SJCRH30 (cell line): ENCODE measurements at regions not wholly inside any gene's neighbourhood (a gene's known extent, or its start where the extent isn't known, plus 50 kb on each side); places are given as distances from the start of the nearest gene placed in this dataset.
"Not testable (repeated sequence)": the region's sequence is repeated elsewhere in the genome, so short reads cannot be mapped to it uniquely, and the experiment has no call there.

Source experiments
- DNase-seq, 2 experiments: peaks; one replicate each; pipeline ENCODE4 v3.0.0-alpha.2; 2015 to 2020
- H3K27ac ChIP-seq: fragments of 250-450 bp; sonication (Bioruptor Pico); 2 replicates; pipeline ENCODE4 v1.5.1; 2020; ENCODE audit warnings: mild to moderate bottlenecking, moderate library complexity
- H3K27me3 ChIP-seq: fragments of 250-450 bp; sonication (Bioruptor Pico); 2 replicates; pipeline ENCODE4 v1.5.1; 2020; ENCODE audit warnings: mild to moderate bottlenecking, moderate library complexity
- H3K36me3 ChIP-seq: fragments of 250-450 bp; sonication (Bioruptor Pico); 2 replicates; pipeline ENCODE4 v1.5.1; 2020; ENCODE audit warnings: mild to moderate bottlenecking, moderate library complexity
- H3K4me1 ChIP-seq: fragments of 250-450 bp; sonication (Bioruptor Pico); 2 replicates; pipeline ENCODE4 v1.5.1; 2020; ENCODE audit warnings: mild to moderate bottlenecking, moderate library complexity
- H3K4me3 ChIP-seq: fragments of 250-450 bp; sonication (Bioruptor Pico); 2 replicates; pipeline ENCODE4 v1.5.1; 2020; ENCODE audit warnings: mild to moderate bottlenecking, moderate library complexity
- H3K9me3 ChIP-seq: fragments of 250-450 bp; sonication (Bioruptor Pico); replicated peaks from 2 replicates; pipeline ENCODE4 v1.5.1; 2020; ENCODE audit warnings: mild to moderate bottlenecking, moderate library complexity

GRCh38 chr6:16018626-16019025 lies 110.3 kb upstream of the MYLIP start:
- Histone ChIP-seq H3K36me3 (no peaks in the 10 kb centered on the region), H3K4me3 (no peak overlapping the region), H3K27me3 (no peaks in the 10 kb centered on the region), H3K9me3 (no peaks in the 10 kb centered on the region), H3K27ac (no peak overlapping the region), H3K4me1 (no peaks in the 10 kb centered on the region)
- no peak for DNase-seq

- not testable (repeated sequence) for DNase-seq
Measured at GRCh38 chr6:16014325-16014724, 114.6 kb upstream of the MYLIP start.

GRCh38 chr6:16007146-16007545 lies 121.7 kb upstream of the MYLIP start:
- no peak for DNase-seq
- Histone ChIP-seq H3K27me3 (no peaks in the 10 kb centered on the region), H3K27ac (no peak overlapping the region), H3K4me1 (no peaks in the 10 kb centered on the region), H3K9me3 (no peaks in the 10 kb centered on the region), H3K4me3 (no peak overlapping the region), H3K36me3 (no peaks in the 10 kb centered on the region)

More at GRCh38 chr6:16014325-16014724, 114.6 kb upstream of the MYLIP start:
- not testable (repeated sequence) for H3K4me1 ChIP-seq, H3K9me3 ChIP-seq, H3K27ac ChIP-seq, H3K4me3 ChIP-seq, H3K36me3 ChIP-seq, H3K27me3 ChIP-seq

- no peaks in the 10 kb centered on the region for H3K4me1 ChIP-seq
- no peaks in the 10 kb centered on the region for H3K27me3 ChIP-seq
- no peak overlapping the region for H3K4me3 ChIP-seq
- no peak for DNase-seq
- no peak overlapping the region for H3K27ac ChIP-seq
- no peaks in the 10 kb centered on the region for H3K36me3 ChIP-seq
- H3K9me3 ChIP-seq: no peaks in the 10 kb centered on the region
Measured at GRCh38 chr6:16006681-16007080, 122.2 kb upstream of the MYLIP start.

- Histone ChIP-seq H3K9me3 (no peaks in the 10 kb centered on the region), H3K4me1 (no peaks in the 10 kb centered on the region), H3K36me3 (no peaks in the 10 kb centered on the region), H3K27ac (no peak overlapping the region), H3K4me3 (no peak overlapping the region), H3K27me3 (no peaks in the 10 kb centered on the region)
- no peak for DNase-seq
Measured at GRCh38 chr6:16004934-16005679, 123.8 kb upstream of the MYLIP start.

GRCh38 chr6:16003197-16003491 lies 125.7 kb upstream of the MYLIP start:
- DNase-seq: no peak
- Histone ChIP-seq H3K36me3 (no peaks in the 10 kb centered on the region), H3K4me1 (no peaks in the 10 kb centered on the region), H3K4me3 (no peak overlapping the region), H3K9me3 (no peaks in the 10 kb centered on the region), H3K27ac (no peak overlapping the region), H3K27me3 (no peaks in the 10 kb centered on the region)

- Histone ChIP-seq H3K36me3 (no peaks in the 10 kb centered on the region), H3K27me3 (no peaks in the 10 kb centered on the region), H3K9me3 (no peaks in the 10 kb centered on the region), H3K4me3 (no peak overlapping the region), H3K27ac (no peak overlapping the region), H3K4me1 (no peaks in the 10 kb centered on the region)
- DNase-seq: no peak
Measured at GRCh38 chr6:16002332-16003196, 126.3 kb upstream of the MYLIP start.

GRCh38 chr6:16001158-16001557 lies 127.7 kb upstream of the MYLIP start:
- no peak for DNase-seq
- Histone ChIP-seq H3K36me3 (no peaks in the 10 kb centered on the region), H3K27me3 (no peaks in the 10 kb centered on the region), H3K9me3 (no peaks in the 10 kb centered on the region), H3K27ac (no peak overlapping the region), H3K4me3 (no peak overlapping the region), H3K4me1 (no peaks in the 10 kb centered on the region)

- no peaks in the 10 kb centered on the region for H3K27me3 ChIP-seq
- H3K36me3 ChIP-seq: no peaks in the 10 kb centered on the region
- H3K4me1 ChIP-seq: no peaks in the 10 kb centered on the region
- H3K4me3 ChIP-seq: no peak overlapping the region
- H3K27ac ChIP-seq: no peak overlapping the region
- no peaks in the 10 kb centered on the region for H3K9me3 ChIP-seq
- no peak for DNase-seq
Measured at GRCh38 chr6:15999201-15999600, 129.7 kb upstream of the MYLIP start.

GRCh38 chr6:15997586-15998388 lies 131.1 kb upstream of the MYLIP start:
- Histone ChIP-seq H3K27me3 (no peaks in the 10 kb centered on the region), H3K4me3 (no peak overlapping the region), H3K27ac (no peak overlapping the region), H3K9me3 (no peaks in the 10 kb centered on the region), H3K36me3 (no peaks in the 10 kb centered on the region), H3K4me1 (no peaks in the 10 kb centered on the region)
- DNase-seq: no peak

- Histone ChIP-seq H3K27ac (no peak overlapping the region), H3K36me3 (no peaks in the 10 kb centered on the region), H3K4me3 (no peak overlapping the region), H3K27me3 (no peaks in the 10 kb centered on the region), H3K4me1 (no peaks in the 10 kb centered on the region), H3K9me3 (no peaks in the 10 kb centered on the region)
- no peak for DNase-seq
Measured at GRCh38 chr6:15996030-15996429, 132.9 kb upstream of the MYLIP start.

- H3K27me3 ChIP-seq: no peaks in the 10 kb centered on the region
- H3K4me3 ChIP-seq: no peak overlapping the region
- no peaks in the 10 kb centered on the region for H3K36me3 ChIP-seq
- no peak for DNase-seq
- H3K9me3 ChIP-seq: no peaks in the 10 kb centered on the region
- H3K27ac ChIP-seq: no peak overlapping the region
- no peaks in the 10 kb centered on the region for H3K4me1 ChIP-seq
Measured at GRCh38 chr6:15995493-15995892, 133.4 kb upstream of the MYLIP start.

GRCh38 chr6:15994814-15995459 lies 133.9 kb upstream of the MYLIP start:
- H3K36me3 ChIP-seq: no peaks in the 10 kb centered on the region
- H3K27ac ChIP-seq: no peak overlapping the region
- H3K9me3 ChIP-seq: no peaks in the 10 kb centered on the region
- H3K27me3 ChIP-seq: no peaks in the 10 kb centered on the region
- H3K4me1 ChIP-seq: no peaks in the 10 kb centered on the region
- no peak for DNase-seq
- no peak overlapping the region for H3K4me3 ChIP-seq

- no peak overlapping the region for H3K27ac ChIP-seq
- no peak overlapping the region for H3K4me3 ChIP-seq
- H3K27me3 ChIP-seq: no peaks in the 10 kb centered on the region
- DNase-seq: no peak
- no peaks in the 10 kb centered on the region for H3K4me1 ChIP-seq
- no peaks in the 10 kb centered on the region for H3K36me3 ChIP-seq
- no peaks in the 10 kb centered on the region for H3K9me3 ChIP-seq
Measured at GRCh38 chr6:15993716-15994228, 135.1 kb upstream of the MYLIP start.
